K562 (cell line): ENCODE measurements at regions not wholly inside any gene's neighbourhood (a gene's known extent, or its start where the extent isn't known, plus 50 kb on each side); places are given as distances from the start of the nearest gene placed in this dataset.

Experiments
- ATAC-seq: fragments of 200-7000 bp; cut with Tn5 transposase; 3 replicates; pipeline ENCODE4 v1.9.1; 2020; ENCODE audit warnings: moderate library complexity
- BruUV-seq: library from RNA; stranded (reverse); fragments of 400-500 nt; replicated peaks from 2 replicates; lab custom pipeline; 2021; lab: Mats Ljungman, UMichigan
- CTCF ChIA-PET: fragments of 300-600 bp; formaldehyde crosslinking; extraction: SDS; loops from one replicate; lab custom pipeline; 2021; ENCODE audit warnings: low intra/inter-chr PET ratio; lab: Yijun Ruan, JAX
- POLR2A ChIA-PET: fragments of 300-600, 350-650 bp; sonication (Branson Sonifier 250); formaldehyde crosslinking; extraction: SDS; loops from one replicate; lab custom pipeline; 2021; ENCODE audit warnings: antibody characterized with exemption, inconsistent platforms; lab: Yijun Ruan, JAX
- DNase-seq, 4 experiments: peaks; one replicate each; pipeline versions ENCODE4 v3.0.0 to v3.0.0-alpha.2; 2011 to 2018; ENCODE audit warnings: low spot score in 3 of 4, mixed read lengths in 3 of 4; ENCODE audit errors: extremely low read depth in 1 of 4
- FAIRE-seq: peaks from 2 replicates; lab custom pipeline; 2011; peaks lifted over from hg19 to GRCh38; lab: Jason Lieb, UNC
- H2AFZ ChIP-seq: 2 replicates; pipeline ENCODE4 v1.6.0; 2011; ENCODE audit warnings: low read depth, low read length, control low read depth, inconsistent platforms
- H3K27ac ChIP-seq: fragments of 200-600 bp; 3 replicates; pipeline ENCODE4 v1.8.0; 2011; ENCODE audit warnings: low read depth, mild to moderate bottlenecking, control low read depth, inconsistent platforms, low read length, moderate library complexity, mixed read lengths; ENCODE audit errors: extremely low read depth
- H3K27me3 ChIP-seq, 2 experiments: fragments of 300-600 bp in 1 of 2; 2 replicates in 1 of 2; 3 replicates in 1 of 2; pipeline versions ENCODE4 v1.6.0 to v1.8.0; 2011; ENCODE audit warnings: inconsistent platforms in 2 of 2, low read length in 2 of 2, mild to moderate bottlenecking in 1 of 2, mixed read lengths in 1 of 2, moderate library complexity in 1 of 2; ENCODE audit not compliant: control insufficient read depth in 2 of 2, insufficient read depth in 2 of 2
- H3K36me3 ChIP-seq: fragments of 300-600 bp; 3 replicates; pipeline ENCODE4 v1.8.0; 2011; ENCODE audit warnings: mild to moderate bottlenecking, low read length, inconsistent platforms; ENCODE audit not compliant: control insufficient read depth, insufficient read depth
- H3K4me1 ChIP-seq, 2 experiments: fragments of 200-600 bp in 1 of 2; replicated peaks in 1 of 2; 2 replicates in 1 of 2; 3 replicates in 1 of 2; pipeline versions ENCODE4 v1.5.1 to v1.8.0; 2011; ENCODE audit warnings: inconsistent platforms in 2 of 2, low read length in 2 of 2, mild to moderate bottlenecking in 1 of 2, mixed read lengths in 1 of 2, moderate library complexity in 1 of 2; ENCODE audit not compliant: control insufficient read depth in 2 of 2, insufficient read depth in 2 of 2
- H3K4me2 ChIP-seq: 2 replicates; pipeline ENCODE4 v1.6.1; 2011; ENCODE audit warnings: low read length, control low read depth, inconsistent platforms, mixed read lengths; ENCODE audit not compliant: insufficient read depth
- H3K4me3 ChIP-seq: fragments of 200-600 bp; sonication (generic), shearing (Covaris generic); 2 replicates; pipeline ENCODE4 v1.5.1; 2016; ENCODE audit warnings: control low read depth, inconsistent platforms
- H3K79me2 ChIP-seq: fragments of 200-600 bp; 3 replicates; pipeline ENCODE4 v1.8.0; 2011; ENCODE audit warnings: low read length, inconsistent platforms; ENCODE audit not compliant: control insufficient read depth, insufficient read depth
- H3K9ac ChIP-seq, 2 experiments: 2 replicates each; pipeline versions ENCODE4 v1.6.0 to v1.6.1; 2011; ENCODE audit warnings: low read depth in 2 of 2, low read length in 2 of 2, control low read depth in 1 of 2, inconsistent platforms in 1 of 2, mild to moderate bottlenecking in 1 of 2, mixed read lengths in 1 of 2; ENCODE audit not compliant: insufficient read depth in 1 of 2
- H3K9me1 ChIP-seq: one replicate; pipeline ENCODE4 v1.6.0; 2011; ENCODE audit warnings: inconsistent platforms, mild to moderate bottlenecking, low read length, moderate library complexity; ENCODE audit not compliant: control insufficient read depth, insufficient read depth
- H3K9me3 ChIP-seq: replicated peaks from 2 replicates; pipeline ENCODE4 v1.5.1; 2011; ENCODE audit warnings: low read depth, low read length, inconsistent platforms; ENCODE audit not compliant: control insufficient read depth, insufficient read depth
- H4K20me1 ChIP-seq: replicated peaks from 2 replicates; pipeline ENCODE4 v1.6.1; 2011; ENCODE audit warnings: low read length, inconsistent platforms, mixed read lengths; ENCODE audit not compliant: control insufficient read depth, insufficient read depth
- CC2D1A ChIP-seq: fragments of 450-650 bp; IDR thresholded peaks from 2 replicates; pipeline ENCODE4 v1.6.1; 2017; ENCODE audit warnings: mild to moderate bottlenecking
- IRF2 ChIP-seq: sonication (generic); formaldehyde crosslinking; IDR thresholded peaks from 2 replicates; pipeline ENCODE4 v1.8.1; 2022; ENCODE audit warnings: mild to moderate bottlenecking, missing genetic modification reagents
- IRF9 ChIP-seq: fragments of 450-650 bp; IDR thresholded peaks from 2 replicates; pipeline ENCODE4 v1.6.1; 2016; ENCODE audit warnings: missing biosample characterization, missing genetic modification characterization
- KDM2B ChIP-seq: fragments of 250-450 bp; sonication (Bioruptor Pico); IDR thresholded peaks from 2 replicates; pipeline ENCODE4 v1.8.0; 2021; ENCODE audit warnings: mild to moderate bottlenecking, moderate library complexity
- MED1 ChIP-seq: sonication (generic); formaldehyde crosslinking; IDR thresholded peaks from 2 replicates; pipeline ENCODE4 v1.8.1; 2023; ENCODE audit warnings: missing genetic modification reagents, borderline replicate concordance
- NBN ChIP-seq: fragments of 450-650 bp; IDR thresholded peaks from 2 replicates; pipeline ENCODE4 v1.6.1; 2016; ENCODE audit warnings: low read depth, mild to moderate bottlenecking
- NFE2L1 ChIP-seq: fragments of 450-650 bp; IDR thresholded peaks from 2 replicates; pipeline ENCODE4 v1.6.1; 2016; ENCODE audit warnings: missing genetic modification characterization, low read depth, mild to moderate bottlenecking, missing compliant biosample characterization, moderate library complexity, borderline replicate concordance
- NR1H2 ChIP-seq: sonication (generic); formaldehyde crosslinking; IDR thresholded peaks from 2 replicates; pipeline ENCODE4 v1.4.0; 2020; ENCODE audit warnings: mild to moderate bottlenecking, missing genetic modification reagents
- USF2 ChIP-seq: sonication (generic); formaldehyde crosslinking; IDR thresholded peaks from 2 replicates; pipeline ENCODE4 v1.5.0; 2020; ENCODE audit warnings: missing genetic modification reagents
- ZC3H11A ChIP-seq: IDR thresholded peaks from 2 replicates; pipeline ENCODE4 v1.6.1; 2012; ENCODE audit warnings: low read depth, low read length, improper control_type of control experiment
- ZNF707 ChIP-seq: fragments of 250-450 bp; sonication (Bioruptor Pico); conservative IDR thresholded peaks from 2 replicates; pipeline ENCODE4 v1.8.0; 2022; ENCODE audit warnings: inconsistent platforms, mild to moderate bottlenecking, moderate library complexity
- WGBS: fragments of 100-300 bp; shearing (Covaris generic); methylation state at CpG from one replicate; pipeline ENCODE4 v1.1.6; 2016; ENCODE audit warnings: low coverage, mixed read lengths; ENCODE audit not compliant: insufficient coverage; ENCODE audit errors: missing lambda C conversion rate; 5-methylcytosine and 5-hydroxymethylcytosine counted together
- in situ Hi-C: fragments of 300-500 bp; cut with MboI; formaldehyde crosslinking; loops from 4 replicates; pipeline ENCODE4 v1.15.0; 2018; ENCODE audit warnings: inconsistent platforms, mixed read lengths
- intact Hi-C: fragments of 100-400 bp; cut with micrococcal nuclease; formaldehyde crosslinking; loops from 2 replicates; pipeline ENCODE4 v1.14.2; 2022

GRCh38 chr9:124087226-124087625 lies 75.7 kb downstream of the LHX2 start:
- DNase-seq (no peak), FAIRE-seq (no peak), ATAC-seq (no peak)
- Histone ChIP-seq H3K9me1 (no peaks in the 10 kb centered on the region), H3K4me2 (no peak overlapping the region), H3K79me2 (no peaks in the 10 kb centered on the region), H3K9me3 (no peaks in the 10 kb centered on the region; the same call in 1 of the 2 replicates), H3K4me1 (no peaks in the 10 kb centered on the region; a peak in 1 of 5 replicates), H3K27me3 (peaks cover 15 to 39% of the 10 kb centered on the region in 2 experiments; a peak in 3 of 5 replicates), H3K9ac (no peak overlapping the region), H3K27ac (no peak overlapping the region), H3K36me3 (no peaks in the 10 kb centered on the region), H2AFZ (no peak overlapping the region), H3K4me3 (no peak overlapping the region), H4K20me1 (no peaks in the 10 kb centered on the region)
- ChIA-PET CTCF (interaction anchor here (0.5 kb wide), 1 partner anchor 637 kb away, joined by 3 read pairs; no protein-coding TSS in a partner anchor), POLR2A (no interaction called here)
- intact Hi-C loops (no loop called here), in situ Hi-C loops (no loop called here)
- BruUV-seq, result no TSS peak
- 0% methylated on average over 2 of the region's 2 CpGs for WGBS
- no peak for TF ChIP-seq IRF2 (CRISPR knock-in tag)
- TF ChIP-seq USF2, result no peak
- no peak for TF ChIP-seq CC2D1A
- TF ChIP-seq IRF9 (tag), result no peak
- TF ChIP-seq MED1, result no peak
- TF ChIP-seq NR1H2, result no peak
- no peak for TF ChIP-seq ZNF707 (CRISPR knock-in tag)
- TF ChIP-seq ZC3H11A, result no peak
- no peak for TF ChIP-seq NBN
- TF ChIP-seq NFE2L1 (tag), result no peak
- no peak for TF ChIP-seq KDM2B
